ENCODE measurements at regions not wholly inside any gene's neighbourhood (a gene's known extent, or its start where the extent isn't known, plus 50 kb on each side); places are given as distances from the start of the nearest gene placed in this dataset.

DNA sequence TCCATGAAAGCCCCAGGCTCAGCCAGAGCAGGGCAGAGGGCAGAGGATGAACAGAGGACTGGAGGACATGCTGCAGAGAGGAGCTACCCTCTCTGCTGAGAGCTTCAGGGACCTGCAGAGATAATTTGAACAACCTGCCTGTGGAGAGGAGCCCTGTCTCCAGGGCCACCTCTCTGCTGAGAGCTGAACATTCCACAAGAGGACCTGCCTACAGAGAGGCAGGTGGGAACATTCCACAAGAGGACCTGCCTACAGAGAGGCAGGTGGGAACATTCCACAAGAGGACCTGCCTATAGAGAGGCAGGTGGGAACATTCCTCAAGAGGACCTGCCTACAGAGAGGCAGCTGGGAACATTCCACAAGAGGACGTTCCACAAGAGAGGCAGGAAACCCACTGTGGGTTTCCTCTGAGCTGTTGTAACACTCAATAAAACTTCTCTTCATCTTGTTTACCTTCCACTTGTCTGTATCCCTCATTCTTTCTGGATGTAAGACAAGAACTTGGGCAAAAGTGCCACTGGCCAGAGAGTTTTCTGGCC, 551.9 kb upstream of the CA10 start:
- ChIA-PET CTCF (no interaction called here), RAD21 (ENCODE audit: low non-redundant PET in 1 of 2, low total read pairs in 2 of 2, uncharacterized antibody in 2 of 2, unreplicated experiment in 2 of 2) (interaction anchor here in 1 of 2 experiments (0.7 kb wide), 1 partner anchor 18 kb away, joined by 4 read pairs; no protein-coding TSS in a partner anchor), POLR2A (no interaction called here)
- no peak overlapping the region for H2AFZ ChIP-seq (ENCODE audit: low read depth, low read length, poor library complexity, severe bottlenecking)
- no peaks in the 10 kb centered on the region for H3K36me3 ChIP-seq (ENCODE audit: control insufficient read depth in 1 of 2, insufficient read depth in 2 of 2, low read length in 2 of 2)
- no peak for TF ChIP-seq POLR2AphosphoS5 (IDR thresholded peaks at IDR 0.05; ENCODE audit: low read depth, low read length)
- no peak for TF ChIP-seq SRF (IDR thresholded peaks at IDR 0.05; ENCODE audit: low read depth)
- TF ChIP-seq, protein P1, sequence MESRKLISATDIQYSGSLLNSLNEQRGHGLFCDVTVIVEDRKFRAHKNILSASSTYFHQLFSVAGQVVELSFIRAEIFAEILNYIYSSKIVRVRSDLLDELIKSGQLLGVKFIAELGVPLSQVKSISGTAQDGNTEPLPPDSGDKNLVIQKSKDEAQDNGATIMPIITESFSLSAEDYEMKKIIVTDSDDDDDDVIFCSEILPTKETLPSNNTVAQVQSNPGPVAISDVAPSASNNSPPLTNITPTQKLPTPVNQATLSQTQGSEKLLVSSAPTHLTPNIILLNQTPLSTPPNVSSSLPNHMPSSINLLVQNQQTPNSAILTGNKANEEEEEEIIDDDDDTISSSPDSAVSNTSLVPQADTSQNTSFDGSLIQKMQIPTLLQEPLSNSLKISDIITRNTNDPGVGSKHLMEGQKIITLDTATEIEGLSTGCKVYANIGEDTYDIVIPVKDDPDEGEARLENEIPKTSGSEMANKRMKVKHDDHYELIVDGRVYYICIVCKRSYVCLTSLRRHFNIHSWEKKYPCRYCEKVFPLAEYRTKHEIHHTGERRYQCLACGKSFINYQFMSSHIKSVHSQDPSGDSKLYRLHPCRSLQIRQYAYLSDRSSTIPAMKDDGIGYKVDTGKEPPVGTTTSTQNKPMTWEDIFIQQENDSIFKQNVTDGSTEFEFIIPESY (IDR thresholded peaks at IDR 0.05; ENCODE audit: extremely low read depth, insufficient replicate concordance, low read length) = no peak
- no peak for TF ChIP-seq SP1 (IDR thresholded peaks at IDR 0.05; ENCODE audit: low read depth)
- no peak for TF ChIP-seq TCF7L2 (IDR thresholded peaks at IDR 0.05; ENCODE audit: borderline replicate concordance, extremely low read depth, insufficient read depth, insufficient read length)
- TF ChIP-seq ZNF274 (IDR thresholded peaks at IDR 0.05; ENCODE audit: low read depth, low read length) = no peak
- no peak for TF ChIP-seq CEBPB (IDR thresholded peaks at IDR 0.05; ENCODE audit: low read depth)
- TF ChIP-seq POLR2A (IDR thresholded peaks at IDR 0.05; ENCODE audit: borderline replicate concordance, extremely low read depth, insufficient read depth, insufficient read length) = no peak
- no peak for TF ChIP-seq JUND (IDR thresholded peaks at IDR 0.05)
- TF ChIP-seq, protein P2, sequence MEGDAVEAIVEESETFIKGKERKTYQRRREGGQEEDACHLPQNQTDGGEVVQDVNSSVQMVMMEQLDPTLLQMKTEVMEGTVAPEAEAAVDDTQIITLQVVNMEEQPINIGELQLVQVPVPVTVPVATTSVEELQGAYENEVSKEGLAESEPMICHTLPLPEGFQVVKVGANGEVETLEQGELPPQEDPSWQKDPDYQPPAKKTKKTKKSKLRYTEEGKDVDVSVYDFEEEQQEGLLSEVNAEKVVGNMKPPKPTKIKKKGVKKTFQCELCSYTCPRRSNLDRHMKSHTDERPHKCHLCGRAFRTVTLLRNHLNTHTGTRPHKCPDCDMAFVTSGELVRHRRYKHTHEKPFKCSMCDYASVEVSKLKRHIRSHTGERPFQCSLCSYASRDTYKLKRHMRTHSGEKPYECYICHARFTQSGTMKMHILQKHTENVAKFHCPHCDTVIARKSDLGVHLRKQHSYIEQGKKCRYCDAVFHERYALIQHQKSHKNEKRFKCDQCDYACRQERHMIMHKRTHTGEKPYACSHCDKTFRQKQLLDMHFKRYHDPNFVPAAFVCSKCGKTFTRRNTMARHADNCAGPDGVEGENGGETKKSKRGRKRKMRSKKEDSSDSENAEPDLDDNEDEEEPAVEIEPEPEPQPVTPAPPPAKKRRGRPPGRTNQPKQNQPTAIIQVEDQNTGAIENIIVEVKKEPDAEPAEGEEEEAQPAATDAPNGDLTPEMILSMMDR (IDR thresholded peaks at IDR 0.05 in 2 of 3, conservative IDR thresholded peaks at IDR 0.05 in 1 of 3; ENCODE audit: borderline replicate concordance in 1 of 3, insufficient read depth in 1 of 3, low read depth in 2 of 3, low read length in 2 of 3) = no peak
- TF ChIP-seq, protein P3, sequence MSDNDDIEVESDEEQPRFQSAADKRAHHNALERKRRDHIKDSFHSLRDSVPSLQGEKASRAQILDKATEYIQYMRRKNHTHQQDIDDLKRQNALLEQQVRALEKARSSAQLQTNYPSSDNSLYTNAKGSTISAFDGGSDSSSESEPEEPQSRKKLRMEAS (IDR thresholded peaks at IDR 0.05) = no peak
- TF ChIP-seq ZFX (IDR thresholded peaks at IDR 0.05) = no peak
- TF ChIP-seq CBX3 (IDR thresholded peaks at IDR 0.05; ENCODE audit: low read depth) = no peak
- no peak for TF ChIP-seq SIN3A (IDR thresholded peaks at IDR 0.05; ENCODE audit: low read depth)
- TF ChIP-seq RAD21 (IDR thresholded peaks at IDR 0.05; ENCODE audit: low read depth) = no peak
- TF ChIP-seq, protein P4, sequence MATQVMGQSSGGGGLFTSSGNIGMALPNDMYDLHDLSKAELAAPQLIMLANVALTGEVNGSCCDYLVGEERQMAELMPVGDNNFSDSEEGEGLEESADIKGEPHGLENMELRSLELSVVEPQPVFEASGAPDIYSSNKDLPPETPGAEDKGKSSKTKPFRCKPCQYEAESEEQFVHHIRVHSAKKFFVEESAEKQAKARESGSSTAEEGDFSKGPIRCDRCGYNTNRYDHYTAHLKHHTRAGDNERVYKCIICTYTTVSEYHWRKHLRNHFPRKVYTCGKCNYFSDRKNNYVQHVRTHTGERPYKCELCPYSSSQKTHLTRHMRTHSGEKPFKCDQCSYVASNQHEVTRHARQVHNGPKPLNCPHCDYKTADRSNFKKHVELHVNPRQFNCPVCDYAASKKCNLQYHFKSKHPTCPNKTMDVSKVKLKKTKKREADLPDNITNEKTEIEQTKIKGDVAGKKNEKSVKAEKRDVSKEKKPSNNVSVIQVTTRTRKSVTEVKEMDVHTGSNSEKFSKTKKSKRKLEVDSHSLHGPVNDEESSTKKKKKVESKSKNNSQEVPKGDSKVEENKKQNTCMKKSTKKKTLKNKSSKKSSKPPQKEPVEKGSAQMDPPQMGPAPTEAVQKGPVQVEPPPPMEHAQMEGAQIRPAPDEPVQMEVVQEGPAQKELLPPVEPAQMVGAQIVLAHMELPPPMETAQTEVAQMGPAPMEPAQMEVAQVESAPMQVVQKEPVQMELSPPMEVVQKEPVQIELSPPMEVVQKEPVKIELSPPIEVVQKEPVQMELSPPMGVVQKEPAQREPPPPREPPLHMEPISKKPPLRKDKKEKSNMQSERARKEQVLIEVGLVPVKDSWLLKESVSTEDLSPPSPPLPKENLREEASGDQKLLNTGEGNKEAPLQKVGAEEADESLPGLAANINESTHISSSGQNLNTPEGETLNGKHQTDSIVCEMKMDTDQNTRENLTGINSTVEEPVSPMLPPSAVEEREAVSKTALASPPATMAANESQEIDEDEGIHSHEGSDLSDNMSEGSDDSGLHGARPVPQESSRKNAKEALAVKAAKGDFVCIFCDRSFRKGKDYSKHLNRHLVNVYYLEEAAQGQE (IDR thresholded peaks at IDR 0.05; ENCODE audit: low read depth) = no peak
- TF ChIP-seq ELF1 (IDR thresholded peaks at IDR 0.05; ENCODE audit: borderline replicate concordance, low read depth) = no peak
- TF ChIP-seq EGR1 (IDR thresholded peaks at IDR 0.05; ENCODE audit: low read depth) = no peak
- TF ChIP-seq EZH2 (IDR thresholded peaks at IDR 0.05) = no peak
- no peak for TF ChIP-seq YY1 (IDR thresholded peaks at IDR 0.05; ENCODE audit: extremely low read depth, insufficient replicate concordance, low read depth, low read length)
- no peaks in the 10 kb centered on the region for H3K4me1 ChIP-seq (ENCODE audit: control insufficient read depth in 1 of 2, insufficient read depth in 2 of 2, low read length in 2 of 2)
- DNase-seq (ENCODE audit: low read depth, low spot score) = no peak
- H3K27me3 ChIP-seq (ENCODE audit: insufficient read depth, low read length) = no peaks in the 10 kb centered on the region
- no peak overlapping the region for H3K4me3 ChIP-seq (replicated peaks in 1 of 2; ENCODE audit: low read depth in 1 of 2, low read length in 2 of 2)
- peaks cover 24 to 57% of the 10 kb centered on the region in 2 experiments; a peak in 3 of 4 replicates for H3K9me3 ChIP-seq (ENCODE audit: control insufficient read depth in 1 of 2, insufficient read depth in 1 of 2, low read depth in 1 of 2, low read length in 2 of 2)
- intact Hi-C loops (cut with micrococcal nuclease) = no loop called here
- no peak overlapping the region for H3K27ac ChIP-seq (ENCODE audit: low read depth, low read length)
- no peaks in the 10 kb centered on the region for H3K79me2 ChIP-seq (ENCODE audit: insufficient read depth, low read length)
- ATAC-seq = no peak
- no peaks in the 10 kb centered on the region for H3K9me2 ChIP-seq (ENCODE audit: insufficient read depth)
- no TSS peak for BruUV-seq (replicated peaks)
- H4K20me1 ChIP-seq (ENCODE audit: insufficient read depth) = no peaks in the 10 kb centered on the region
- H3K9ac ChIP-seq (ENCODE audit: low read length) = no peak overlapping the region
- no peak overlapping the region for H3K4me2 ChIP-seq (ENCODE audit: low read length)

Data from HCT116 (cell line).